ENCODE measurements at regions not wholly inside any gene's neighbourhood (a gene's known extent, or its start where the extent isn't known, plus 50 kb on each side); places are given as distances from the start of the nearest gene placed in this dataset.

DNA sequence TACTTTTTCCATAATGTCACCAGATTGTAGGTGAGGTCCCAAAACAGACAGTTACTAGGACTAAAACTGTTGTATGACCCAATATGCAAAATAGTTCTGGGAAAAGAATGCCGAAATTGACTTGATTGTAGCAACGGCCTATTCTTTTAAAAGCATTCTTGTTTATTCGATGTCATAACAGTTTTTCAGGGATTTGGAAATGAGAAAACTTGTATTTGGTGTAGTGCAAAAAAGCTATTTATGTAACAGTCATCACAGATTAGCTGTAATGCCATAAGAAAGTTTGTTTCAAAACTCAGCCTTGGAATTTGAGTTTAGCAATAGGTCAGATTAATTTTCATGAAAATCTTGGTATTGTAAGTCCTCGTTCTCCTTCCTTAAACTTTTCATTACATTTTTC lies 69.2 kb upstream of the DIAPH2 start:
- no peak overlapping the region for H3K27ac ChIP-seq (ENCODE audit: extremely low read length, insufficient read depth, low read length)
- ATAC-seq (no peak), FAIRE-seq (no peak), DNase-seq (ENCODE audit: low spot score) (no peak)
- H3K9ac ChIP-seq (ENCODE audit: insufficient read depth, low read depth, low read length): no peak overlapping the region
- WGBS (ENCODE audit: low lambda C conversion rate): 0% methylated on average over 4 of the region's 4 CpGs
- TF ChIP-seq TEAD2 (CRISPR knock-in tag; IDR thresholded peaks at IDR 0.05): no peak
- no peak for TF ChIP-seq ZMYM2 (CRISPR knock-in tag; IDR thresholded peaks at IDR 0.05)
- no peak for TF ChIP-seq KLF6 (CRISPR knock-in tag; IDR thresholded peaks at IDR 0.05)
- TF ChIP-seq, protein P1, sequence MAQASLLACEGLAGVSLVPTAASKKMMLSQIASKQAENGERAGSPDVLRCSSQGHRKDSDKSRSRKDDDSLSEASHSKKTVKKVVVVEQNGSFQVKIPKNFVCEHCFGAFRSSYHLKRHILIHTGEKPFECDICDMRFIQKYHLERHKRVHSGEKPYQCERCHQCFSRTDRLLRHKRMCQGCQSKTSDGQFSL (CRISPR knock-in tag; IDR thresholded peaks at IDR 0.05): no peak
- TF ChIP-seq, protein P2, sequence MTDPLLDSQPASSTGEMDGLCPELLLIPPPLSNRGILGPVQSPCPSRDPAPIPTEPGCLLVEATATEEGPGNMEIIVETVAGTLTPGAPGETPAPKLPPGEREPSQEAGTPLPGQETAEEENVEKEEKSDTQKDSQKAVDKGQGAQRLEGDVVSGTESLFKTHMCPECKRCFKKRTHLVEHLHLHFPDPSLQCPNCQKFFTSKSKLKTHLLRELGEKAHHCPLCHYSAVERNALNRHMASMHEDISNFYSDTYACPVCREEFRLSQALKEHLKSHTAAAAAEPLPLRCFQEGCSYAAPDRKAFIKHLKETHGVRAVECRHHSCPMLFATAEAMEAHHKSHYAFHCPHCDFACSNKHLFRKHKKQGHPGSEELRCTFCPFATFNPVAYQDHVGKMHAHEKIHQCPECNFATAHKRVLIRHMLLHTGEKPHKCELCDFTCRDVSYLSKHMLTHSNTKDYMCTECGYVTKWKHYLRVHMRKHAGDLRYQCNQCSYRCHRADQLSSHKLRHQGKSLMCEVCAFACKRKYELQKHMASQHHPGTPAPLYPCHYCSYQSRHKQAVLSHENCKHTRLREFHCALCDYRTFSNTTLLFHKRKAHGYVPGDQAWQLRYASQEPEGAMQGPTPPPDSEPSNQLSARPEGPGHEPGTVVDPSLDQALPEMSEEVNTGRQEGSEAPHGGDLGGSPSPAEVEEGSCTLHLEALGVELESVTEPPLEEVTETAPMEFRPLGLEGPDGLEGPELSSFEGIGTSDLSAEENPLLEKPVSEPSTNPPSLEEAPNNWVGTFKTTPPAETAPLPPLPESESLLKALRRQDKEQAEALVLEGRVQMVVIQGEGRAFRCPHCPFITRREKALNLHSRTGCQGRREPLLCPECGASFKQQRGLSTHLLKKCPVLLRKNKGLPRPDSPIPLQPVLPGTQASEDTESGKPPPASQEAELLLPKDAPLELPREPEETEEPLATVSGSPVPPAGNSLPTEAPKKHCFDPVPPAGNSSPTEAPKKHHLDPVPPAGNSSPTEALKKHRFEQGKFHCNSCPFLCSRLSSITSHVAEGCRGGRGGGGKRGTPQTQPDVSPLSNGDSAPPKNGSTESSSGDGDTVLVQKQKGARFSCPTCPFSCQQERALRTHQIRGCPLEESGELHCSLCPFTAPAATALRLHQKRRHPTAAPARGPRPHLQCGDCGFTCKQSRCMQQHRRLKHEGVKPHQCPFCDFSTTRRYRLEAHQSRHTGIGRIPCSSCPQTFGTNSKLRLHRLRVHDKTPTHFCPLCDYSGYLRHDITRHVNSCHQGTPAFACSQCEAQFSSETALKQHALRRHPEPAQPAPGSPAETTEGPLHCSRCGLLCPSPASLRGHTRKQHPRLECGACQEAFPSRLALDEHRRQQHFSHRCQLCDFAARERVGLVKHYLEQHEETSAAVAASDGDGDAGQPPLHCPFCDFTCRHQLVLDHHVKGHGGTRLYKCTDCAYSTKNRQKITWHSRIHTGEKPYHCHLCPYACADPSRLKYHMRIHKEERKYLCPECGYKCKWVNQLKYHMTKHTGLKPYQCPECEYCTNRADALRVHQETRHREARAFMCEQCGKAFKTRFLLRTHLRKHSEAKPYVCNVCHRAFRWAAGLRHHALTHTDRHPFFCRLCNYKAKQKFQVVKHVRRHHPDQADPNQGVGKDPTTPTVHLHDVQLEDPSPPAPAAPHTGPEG (CRISPR knock-in tag; IDR thresholded peaks at IDR 0.05): no peak
- TF ChIP-seq, protein P3, sequence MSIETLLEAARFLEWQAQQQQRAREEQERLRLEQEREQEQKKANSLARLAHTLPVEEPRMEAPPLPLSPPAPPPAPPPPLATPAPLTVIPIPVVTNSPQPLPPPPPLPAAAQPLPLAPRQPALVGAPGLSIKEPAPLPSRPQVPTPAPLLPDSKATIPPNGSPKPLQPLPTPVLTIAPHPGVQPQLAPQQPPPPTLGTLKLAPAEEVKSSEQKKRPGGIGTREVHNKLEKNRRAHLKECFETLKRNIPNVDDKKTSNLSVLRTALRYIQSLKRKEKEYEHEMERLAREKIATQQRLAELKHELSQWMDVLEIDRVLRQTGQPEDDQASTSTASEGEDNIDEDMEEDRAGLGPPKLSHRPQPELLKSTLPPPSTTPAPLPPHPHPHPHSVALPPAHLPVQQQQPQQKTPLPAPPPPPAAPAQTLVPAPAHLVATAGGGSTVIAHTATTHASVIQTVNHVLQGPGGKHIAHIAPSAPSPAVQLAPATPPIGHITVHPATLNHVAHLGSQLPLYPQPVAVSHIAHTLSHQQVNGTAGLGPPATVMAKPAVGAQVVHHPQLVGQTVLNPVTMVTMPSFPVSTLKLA (IDR thresholded peaks at IDR 0.05): no peak
- TF ChIP-seq ZNF724P (CRISPR knock-in tag; IDR thresholded peaks at IDR 0.05; ENCODE audit: borderline replicate concordance): no peak
- TF ChIP-seq, protein P4, sequence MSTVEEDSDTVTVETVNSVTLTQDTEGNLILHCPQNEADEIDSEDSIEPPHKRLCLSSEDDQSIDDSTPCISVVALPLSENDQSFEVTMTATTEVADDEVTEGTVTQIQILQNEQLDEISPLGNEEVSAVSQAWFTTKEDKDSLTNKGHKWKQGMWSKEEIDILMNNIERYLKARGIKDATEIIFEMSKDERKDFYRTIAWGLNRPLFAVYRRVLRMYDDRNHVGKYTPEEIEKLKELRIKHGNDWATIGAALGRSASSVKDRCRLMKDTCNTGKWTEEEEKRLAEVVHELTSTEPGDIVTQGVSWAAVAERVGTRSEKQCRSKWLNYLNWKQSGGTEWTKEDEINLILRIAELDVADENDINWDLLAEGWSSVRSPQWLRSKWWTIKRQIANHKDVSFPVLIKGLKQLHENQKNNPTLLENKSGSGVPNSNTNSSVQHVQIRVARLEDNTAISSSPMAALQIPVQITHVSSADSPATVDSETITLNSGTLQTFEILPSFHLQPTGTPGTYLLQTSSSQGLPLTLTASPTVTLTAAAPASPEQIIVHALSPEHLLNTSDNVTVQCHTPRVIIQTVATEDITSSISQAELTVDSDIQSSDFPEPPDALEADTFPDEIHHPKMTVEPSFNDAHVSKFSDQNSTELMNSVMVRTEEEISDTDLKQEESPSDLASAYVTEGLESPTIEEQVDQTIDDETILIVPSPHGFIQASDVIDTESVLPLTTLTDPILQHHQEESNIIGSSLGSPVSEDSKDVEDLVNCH (CRISPR knock-in tag; IDR thresholded peaks at IDR 0.05): no peak
- H3K36me3 ChIP-seq (replicated peaks in 1 of 2; ENCODE audit: control insufficient read depth in 1 of 2, insufficient read depth in 2 of 2, low read length in 2 of 2): no peaks in the 10 kb centered on the region
- intact Hi-C loops (cut with micrococcal nuclease; ENCODE audit: unreplicated experiment) (no loop called here), in situ Hi-C loops (cut with HindIII; ENCODE audit: extremely low pct_ligation_motif_present, low pct_unique_long_range_greater_than_20kb) (no loop called here)
- no peaks in the 10 kb centered on the region for H3K4me1 ChIP-seq (ENCODE audit: insufficient read depth, low read length)
- no peaks in the 10 kb centered on the region for H3K9me3 ChIP-seq (ENCODE audit: low read length)
- H3K27me3 ChIP-seq (ENCODE audit: control insufficient read depth in 1 of 2, insufficient read depth in 2 of 2, low read length in 2 of 2): no peaks in the 10 kb centered on the region
- ChIA-PET CTCF (ENCODE audit: low intra/inter-chr PET ratio, low total read pairs) (no interaction called here), POLR2A (no interaction called here)
- no peaks in the 10 kb centered on the region for H4K20me1 ChIP-seq (ENCODE audit: insufficient read depth, low read length)
- H2AFZ ChIP-seq (ENCODE audit: low read length): no peak overlapping the region
- no TSS peak for BruUV-seq (replicated peaks)
- H3K4me3 ChIP-seq (replicated peaks in 1 of 3; ENCODE audit: insufficient read depth in 1 of 3, low read depth in 2 of 3, low read length in 3 of 3): no peak overlapping the region
- H3K4me2 ChIP-seq (ENCODE audit: low read depth, low read length): no peak overlapping the region
- H3K79me2 ChIP-seq (ENCODE audit: insufficient read depth, low read length): no peaks in the 10 kb centered on the region
